ENCODE measurements at regions not wholly inside any gene's neighbourhood (a gene's known extent, or its start where the extent isn't known, plus 50 kb on each side); places are given as distances from the start of the nearest gene placed in this dataset.
A peak's percentile ranks its signal among the peaks of the same experiment; 100 is the strongest.

DNA sequence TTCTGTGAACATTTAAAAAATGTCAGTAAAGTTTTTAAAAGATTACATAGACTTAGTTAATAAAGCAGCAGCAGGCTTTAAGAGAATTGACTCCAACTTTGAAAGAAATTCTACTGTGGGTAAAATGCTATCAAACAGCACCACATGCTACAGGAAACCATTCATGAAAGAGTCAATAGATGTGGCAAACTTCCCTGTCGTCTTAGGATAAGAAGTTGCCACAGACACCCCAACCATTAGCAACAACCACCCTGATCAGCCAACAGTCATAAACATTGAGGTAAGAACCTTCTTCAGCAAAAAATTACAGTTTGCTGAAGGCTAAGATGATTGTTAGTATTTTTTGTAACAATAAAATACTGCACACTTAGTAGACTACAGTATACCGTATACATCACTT, 278.2 kb downstream of the CSNK1G3 start:
- Histone ChIP-seq H3K27ac (no peak overlapping the region), H3K4me3 (no peak overlapping the region)
- no peak for DNase-seq (ENCODE audit: low spot score)
- TF ChIP-seq, protein P1, sequence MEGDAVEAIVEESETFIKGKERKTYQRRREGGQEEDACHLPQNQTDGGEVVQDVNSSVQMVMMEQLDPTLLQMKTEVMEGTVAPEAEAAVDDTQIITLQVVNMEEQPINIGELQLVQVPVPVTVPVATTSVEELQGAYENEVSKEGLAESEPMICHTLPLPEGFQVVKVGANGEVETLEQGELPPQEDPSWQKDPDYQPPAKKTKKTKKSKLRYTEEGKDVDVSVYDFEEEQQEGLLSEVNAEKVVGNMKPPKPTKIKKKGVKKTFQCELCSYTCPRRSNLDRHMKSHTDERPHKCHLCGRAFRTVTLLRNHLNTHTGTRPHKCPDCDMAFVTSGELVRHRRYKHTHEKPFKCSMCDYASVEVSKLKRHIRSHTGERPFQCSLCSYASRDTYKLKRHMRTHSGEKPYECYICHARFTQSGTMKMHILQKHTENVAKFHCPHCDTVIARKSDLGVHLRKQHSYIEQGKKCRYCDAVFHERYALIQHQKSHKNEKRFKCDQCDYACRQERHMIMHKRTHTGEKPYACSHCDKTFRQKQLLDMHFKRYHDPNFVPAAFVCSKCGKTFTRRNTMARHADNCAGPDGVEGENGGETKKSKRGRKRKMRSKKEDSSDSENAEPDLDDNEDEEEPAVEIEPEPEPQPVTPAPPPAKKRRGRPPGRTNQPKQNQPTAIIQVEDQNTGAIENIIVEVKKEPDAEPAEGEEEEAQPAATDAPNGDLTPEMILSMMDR (IDR thresholded peaks at IDR 0.05): no peak

DNA sequence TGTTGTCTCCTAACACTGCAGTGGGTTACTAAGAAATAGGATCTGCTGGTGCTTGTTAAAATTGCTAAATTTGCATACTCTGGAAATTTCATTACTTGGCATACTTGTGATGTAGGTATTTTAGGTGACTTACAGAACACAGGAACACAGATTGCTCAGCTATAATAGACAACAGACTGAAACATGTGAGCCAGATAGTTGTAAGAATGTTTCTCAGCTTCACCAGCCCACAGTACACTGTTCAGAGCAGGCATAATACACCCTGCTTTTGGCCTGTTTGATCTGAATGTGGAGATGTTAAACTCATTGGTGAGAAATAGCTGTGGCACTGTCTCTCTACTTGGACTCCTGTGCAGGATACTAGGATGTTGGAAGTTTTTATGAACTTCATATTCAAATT, 275.7 kb downstream of the CSNK1G3 start:
- no peak overlapping the region for H3K27ac ChIP-seq
- no peak overlapping the region for H3K4me3 ChIP-seq
- DNase-seq (ENCODE audit: low spot score): no peak
- TF ChIP-seq, protein P1 (IDR thresholded peaks at IDR 0.05): no peak

DNA sequence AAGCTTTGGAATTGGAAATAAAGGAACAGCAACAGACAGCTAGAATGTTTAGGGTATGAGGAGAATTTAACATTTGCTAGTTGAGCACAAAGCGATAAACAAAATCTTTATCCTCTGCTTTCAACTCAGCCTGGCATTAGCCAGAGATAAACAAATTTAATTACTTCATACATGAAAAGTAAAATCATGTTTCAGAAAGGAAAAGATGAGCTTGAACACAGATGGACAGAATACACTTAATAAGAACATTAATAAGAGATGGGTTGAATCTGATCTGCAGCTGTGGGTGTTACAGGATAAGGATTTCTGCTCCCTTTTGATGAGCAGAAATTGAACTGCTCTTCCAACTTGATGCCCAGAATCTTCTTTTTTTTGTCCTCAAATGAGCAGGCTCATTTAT, 275.2 kb downstream of the CSNK1G3 start:
- H3K27ac ChIP-seq: no peak overlapping the region
- TF ChIP-seq, protein P1 (IDR thresholded peaks at IDR 0.05): no peak
- DNase-seq (ENCODE audit: low spot score): no peak
- no peak overlapping the region for H3K4me3 ChIP-seq

DNA sequence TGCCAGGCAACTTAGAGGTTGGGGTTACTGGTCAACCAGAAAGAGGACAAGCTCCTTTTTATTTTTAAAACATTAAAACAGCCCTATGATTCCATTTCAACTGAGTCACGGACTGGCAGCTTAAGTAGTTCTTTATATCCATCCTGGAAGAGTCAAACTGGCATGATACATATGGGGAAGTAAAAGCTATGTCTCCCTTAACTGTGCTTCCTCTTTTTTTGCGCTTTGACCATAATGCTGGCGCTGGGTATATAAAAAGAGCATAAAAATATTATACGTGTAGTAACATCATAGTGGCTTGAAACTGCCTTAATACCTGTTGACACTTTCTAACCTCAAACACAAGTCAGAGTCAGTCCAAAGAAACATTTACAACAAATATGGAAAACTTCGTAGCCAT, 274.4 kb downstream of the CSNK1G3 start:
- no peak overlapping the region for H3K4me3 ChIP-seq
- no peak overlapping the region for H3K27ac ChIP-seq
- no peak for DNase-seq (ENCODE audit: low spot score)
- TF ChIP-seq, protein P1 (IDR thresholded peaks at IDR 0.05): no peak

DNA sequence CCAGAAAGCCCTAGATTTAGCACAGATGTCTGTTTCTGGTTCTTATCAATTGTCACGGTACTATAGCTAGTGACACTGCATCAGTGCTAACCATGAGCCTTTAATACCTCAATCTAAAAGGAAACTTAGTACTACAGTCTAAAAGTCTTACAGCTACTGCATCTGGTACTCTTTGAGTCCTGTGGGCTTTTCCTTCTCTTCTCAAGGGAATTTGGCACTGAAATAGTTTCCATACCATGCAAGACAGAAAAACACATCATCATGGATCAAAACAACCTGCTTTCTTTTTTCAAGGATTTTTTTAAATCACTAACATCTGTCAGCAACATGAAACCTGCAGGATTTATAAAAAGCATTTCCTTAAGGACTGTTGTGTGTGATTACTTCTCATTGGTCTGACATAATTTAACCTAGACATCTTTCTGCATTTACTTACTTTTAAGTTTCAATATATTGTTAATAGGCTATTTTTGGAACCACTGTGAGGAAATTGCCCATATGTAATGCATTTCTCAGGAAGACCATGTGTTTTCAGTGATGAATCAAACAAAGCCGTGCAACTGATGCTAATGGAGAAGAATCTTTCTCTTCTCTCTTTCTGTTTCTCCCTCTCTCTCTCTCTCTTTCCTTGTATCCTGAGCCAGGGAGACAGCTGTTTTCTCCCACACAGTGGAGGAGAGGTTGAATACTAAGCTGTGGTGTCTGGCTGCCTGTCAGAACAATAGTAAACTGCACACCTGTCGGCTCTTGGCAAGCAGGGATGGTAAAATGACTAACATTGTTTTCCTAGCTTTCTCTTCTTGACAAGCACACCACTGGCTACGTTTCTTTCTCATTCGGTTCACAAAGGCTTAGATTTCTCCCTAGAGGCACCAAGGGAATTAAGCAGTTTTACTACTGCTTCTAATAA, 273.4 kb downstream of the CSNK1G3 start:
- Histone ChIP-seq H3K4me3 (peak overlapping the region; percentile 24), H3K27ac (no peak overlapping the region)
- TF ChIP-seq, protein P1 (IDR thresholded peaks at IDR 0.05): no peak
- DNase-seq (ENCODE audit: low spot score): no peak

DNA sequence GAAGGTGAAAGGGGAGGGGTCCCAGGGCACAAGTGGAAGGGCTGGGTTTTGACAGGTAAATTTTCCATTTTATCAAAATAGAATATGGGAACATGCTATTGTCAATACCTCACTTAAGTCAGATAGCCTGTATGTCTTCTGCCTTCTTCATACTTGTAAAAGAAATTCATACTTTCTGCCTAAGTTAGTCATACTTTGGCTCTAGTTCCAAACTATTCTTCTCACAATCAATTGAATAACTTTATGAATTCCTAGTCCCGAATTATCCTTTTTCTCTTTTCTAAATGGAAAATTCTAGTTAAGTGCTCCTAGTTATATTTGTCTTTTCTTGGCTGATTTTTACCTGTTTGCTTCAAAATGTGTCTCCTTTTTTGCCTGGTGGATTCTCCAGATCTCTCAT, 271.4 kb downstream of the CSNK1G3 start:
- Histone ChIP-seq H3K27ac (no peak overlapping the region), H3K4me3 (no peak overlapping the region)
- TF ChIP-seq, protein P1 (IDR thresholded peaks at IDR 0.05): no peak
- no peak for DNase-seq (ENCODE audit: low spot score)

DNA sequence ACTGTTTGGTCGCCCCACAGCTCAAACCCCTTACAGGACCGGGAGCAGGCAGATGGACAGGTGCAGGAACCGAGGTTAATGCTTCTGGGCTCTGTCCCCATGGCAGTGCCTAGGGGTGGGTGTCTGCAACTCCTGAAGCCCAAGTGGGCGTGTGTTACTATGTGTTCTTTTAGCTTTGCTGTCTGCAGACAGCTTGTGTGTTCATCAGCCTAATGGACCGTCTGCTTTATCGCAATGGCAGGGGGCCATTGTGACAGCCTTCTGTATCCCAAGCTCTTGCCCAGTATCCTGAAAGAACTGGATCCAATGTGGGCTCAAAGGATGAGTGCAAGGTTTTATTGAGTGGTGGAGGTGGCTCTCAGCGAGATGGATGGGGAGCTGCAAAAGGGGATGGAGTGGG, 266.7 kb downstream of the CSNK1G3 start:
- DNase-seq (ENCODE audit: low spot score): no peak
- TF ChIP-seq, protein P1 (IDR thresholded peaks at IDR 0.05): no peak
- H3K27ac ChIP-seq: no peak overlapping the region
- no peak overlapping the region for H3K4me3 ChIP-seq
